Activated T-cell treated with anti-CD3 and anti-CD28 coated beads for 1 hour (primary cell): ENCODE measurements at regions not wholly inside any gene's neighbourhood (a gene's known extent, or its start where the extent isn't known, plus 50 kb on each side); places are given as distances from the start of the nearest gene placed in this dataset.

Experiments
- DNase-seq: peaks from one replicate; pipeline ENCODE4 v3.0.0-alpha.2; 2020; ENCODE audit warnings: low read depth

GRCh38 chr1:57633881-57634280, 210.0 kb upstream of the DAB1 start:
- no peak for DNase-seq

- no peak for DNase-seq
These were observed 209.2 kb upstream of the DAB1 start for GRCh38 chr1:57633056-57633455.

- DNase-seq = no peak
These were observed 208.5 kb upstream of the DAB1 start for GRCh38 chr1:57632401-57632800.

- DNase-seq = no peak
These were observed 203.8 kb upstream of the DAB1 start for GRCh38 chr1:57627612-57628011.

- no peak for DNase-seq
These were observed 200.1 kb upstream of the DAB1 start for GRCh38 chr1:57623791-57624538.

GRCh38 chr1:57623039-57623790, 199.4 kb upstream of the DAB1 start:
- DNase-seq = no peak

- no peak for DNase-seq
These were observed 197.9 kb upstream of the DAB1 start for GRCh38 chr1:57621776-57622175.

GRCh38 chr1:57620605-57621004, 196.7 kb upstream of the DAB1 start:
- no peak for DNase-seq

GRCh38 chr1:57616921-57617320, 193.1 kb upstream of the DAB1 start:
- no peak for DNase-seq

GRCh38 chr1:57615956-57616355, 192.1 kb upstream of the DAB1 start:
- no peak for DNase-seq

- DNase-seq = no peak
These were observed 189.0 kb upstream of the DAB1 start for GRCh38 chr1:57612833-57613232.

GRCh38 chr1:57605933-57606332, 182.1 kb upstream of the DAB1 start:
- no peak for DNase-seq

GRCh38 chr1:57603696-57604095, 179.8 kb upstream of the DAB1 start:
- no peak for DNase-seq

- no peak for DNase-seq
These were observed 176.6 kb upstream of the DAB1 start for GRCh38 chr1:57600424-57600823.

- DNase-seq = no peak
These were observed 175.6 kb upstream of the DAB1 start for GRCh38 chr1:57599236-57599994.

- no peak for DNase-seq
These were observed 173.2 kb upstream of the DAB1 start for GRCh38 chr1:57597036-57597435.

- no peak for DNase-seq
These were observed 170.1 kb upstream of the DAB1 start for GRCh38 chr1:57594002-57594401.

- no peak for DNase-seq
These were observed 168.0 kb upstream of the DAB1 start for GRCh38 chr1:57591842-57592241.

GRCh38 chr1:57590978-57591377, 167.1 kb upstream of the DAB1 start:
- DNase-seq = no peak

- no peak for DNase-seq
These were observed 163.0 kb upstream of the DAB1 start for GRCh38 chr1:57586842-57587241.

- no peak for DNase-seq
These were observed 154.8 kb upstream of the DAB1 start for GRCh38 chr1:57578680-57579079.

GRCh38 chr1:57578099-57578498, 154.2 kb upstream of the DAB1 start:
- no peak for DNase-seq

GRCh38 chr1:57576756-57577155, 152.9 kb upstream of the DAB1 start:
- no peak for DNase-seq
